ENCODE measurements at regions not wholly inside any gene's neighbourhood (a gene's known extent, or its start where the extent isn't known, plus 50 kb on each side); places are given as distances from the start of the nearest gene placed in this dataset.

- no peaks in the 10 kb centered on the region for H3K27me3 ChIP-seq
- TF ChIP-seq CTCF (IDR thresholded peaks at IDR 0.05; ENCODE audit: low read depth, low read length) = no peak
- DNase-seq = no peak
- no peaks in the 10 kb centered on the region for H3K9me3 ChIP-seq
- no peak overlapping the region for H3K4me3 ChIP-seq (ENCODE audit: low read depth, low read length)
- no peaks in the 10 kb centered on the region for H3K4me1 ChIP-seq
- no peaks in the 10 kb centered on the region for H3K36me3 ChIP-seq
Observed at GRCh38 chr5:8097146-8097545, 228.2 kb downstream of the MTRR start.

- Histone ChIP-seq H3K4me1 (no peaks in the 10 kb centered on the region), H3K4me3 (ENCODE audit: low read depth, low read length) (no peak overlapping the region), H3K9me3 (no peaks in the 10 kb centered on the region), H3K36me3 (no peaks in the 10 kb centered on the region), H3K27me3 (no peaks in the 10 kb centered on the region)
- no peak for DNase-seq
- no peak for TF ChIP-seq CTCF (IDR thresholded peaks at IDR 0.05; ENCODE audit: low read depth, low read length)
Observed at GRCh38 chr5:8098081-8098480, 229.1 kb downstream of the MTRR start.

GRCh38 chr5:8102714-8103113 lies 233.8 kb downstream of the MTRR start:
- Histone ChIP-seq H3K9me3 (peaks cover 3% of the 10 kb centered on the region; the same call in 1 of the 2 replicates), H3K4me1 (no peaks in the 10 kb centered on the region), H3K36me3 (no peaks in the 10 kb centered on the region), H3K4me3 (ENCODE audit: low read depth, low read length) (no peak overlapping the region), H3K27me3 (no peaks in the 10 kb centered on the region)
- TF ChIP-seq CTCF (IDR thresholded peaks at IDR 0.05; ENCODE audit: low read depth, low read length) = no peak
- DNase-seq = no peak

- H3K9me3 ChIP-seq = no peaks in the 10 kb centered on the region; the same call in 1 of the 2 replicates
- H3K36me3 ChIP-seq = no peaks in the 10 kb centered on the region
- no peak for TF ChIP-seq CTCF (IDR thresholded peaks at IDR 0.05; ENCODE audit: low read depth, low read length)
- H3K4me1 ChIP-seq = no peaks in the 10 kb centered on the region
- no peaks in the 10 kb centered on the region for H3K27me3 ChIP-seq
- no peak for DNase-seq
- no peak overlapping the region for H3K4me3 ChIP-seq (ENCODE audit: low read depth, low read length)
Observed at GRCh38 chr5:8114597-8115266, 245.8 kb downstream of the MTRR start.

- Histone ChIP-seq H3K27me3 (no peaks in the 10 kb centered on the region), H3K4me3 (ENCODE audit: low read depth, low read length) (no peak overlapping the region), H3K4me1 (no peaks in the 10 kb centered on the region), H3K36me3 (no peaks in the 10 kb centered on the region), H3K9me3 (no peaks in the 10 kb centered on the region; the same call in 1 of the 2 replicates)
- TF ChIP-seq CTCF (IDR thresholded peaks at IDR 0.05; ENCODE audit: low read depth, low read length) = no peak
- DNase-seq = no peak
Observed at GRCh38 chr5:8123559-8123958, 254.6 kb downstream of the MTRR start.

- H3K9me3 ChIP-seq = no peaks in the 10 kb centered on the region
- H3K4me3 ChIP-seq (ENCODE audit: low read depth, low read length) = no peak overlapping the region
- no peaks in the 10 kb centered on the region for H3K4me1 ChIP-seq
- H3K36me3 ChIP-seq = no peaks in the 10 kb centered on the region
- TF ChIP-seq CTCF (IDR thresholded peaks at IDR 0.05; ENCODE audit: low read depth, low read length) = no peak
- DNase-seq = no peak
- H3K27me3 ChIP-seq = no peaks in the 10 kb centered on the region
Observed at GRCh38 chr5:8134609-8135008, 265.7 kb downstream of the MTRR start.
